GM18505 (cell line): ENCODE measurements at regions not wholly inside any gene's neighbourhood (a gene's known extent, or its start where the extent isn't known, plus 50 kb on each side); places are given as distances from the start of the nearest gene placed in this dataset.
"Not testable (repeated sequence)": the region's sequence is repeated elsewhere in the genome, so short reads cannot be mapped to it uniquely, and the experiment has no call there.

ENCODE experiments used
- ATAC-seq: cut with Tn5 transposase; IDR thresholded peaks from one replicate; pipeline ENCODE4 v1.9.1; 2021; ENCODE audit not compliant: unreplicated experiment
- POLR2A ChIP-seq: IDR thresholded peaks from 4 replicates; pipeline ENCODE4 v1.6.1; 2011; ENCODE audit warnings: borderline replicate concordance; ENCODE audit not compliant: insufficient read depth, insufficient read length; ENCODE audit errors: extremely low read depth

DNA sequence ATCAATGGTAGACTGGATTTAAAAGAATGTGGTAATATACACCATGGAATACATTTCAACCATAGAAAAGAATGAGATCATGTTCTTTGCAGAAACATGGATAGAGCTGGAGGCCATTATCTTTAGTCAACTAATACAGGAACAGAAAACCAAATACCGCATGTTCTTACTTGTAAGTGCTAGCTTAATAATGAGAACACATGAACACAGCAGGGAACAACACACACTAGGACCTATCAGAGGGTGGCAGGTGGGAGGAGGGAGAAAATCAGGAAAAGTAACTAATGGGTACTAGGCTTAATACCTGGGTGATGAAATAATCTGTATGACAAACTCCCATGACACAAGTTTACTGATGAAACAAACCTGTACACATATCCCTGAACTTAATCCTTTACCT, 1435.2 kb downstream of the REEP3 start:
- no peak for TF ChIP-seq POLR2A
- ATAC-seq = no peak

DNA sequence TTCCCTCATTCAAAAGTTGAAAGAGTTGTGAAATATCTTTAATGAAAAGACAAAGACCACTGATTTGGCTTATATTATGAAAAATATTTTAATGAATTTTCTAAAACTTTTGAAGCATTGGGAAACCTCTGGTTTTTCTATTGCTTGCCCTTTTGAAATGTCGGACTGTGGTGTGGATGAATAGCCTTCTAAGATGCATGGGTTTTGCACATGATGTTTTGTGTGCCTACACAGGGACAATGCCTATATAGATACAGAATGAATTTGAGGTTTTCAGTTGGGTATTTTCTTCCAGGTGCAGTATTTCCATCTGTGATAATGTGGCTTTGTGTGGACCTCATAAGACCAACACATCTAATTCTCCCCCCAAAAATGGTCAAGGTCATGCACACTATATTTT, 1437.9 kb downstream of the REEP3 start:
- TF ChIP-seq POLR2A = no peak
- ATAC-seq = no peak

DNA sequence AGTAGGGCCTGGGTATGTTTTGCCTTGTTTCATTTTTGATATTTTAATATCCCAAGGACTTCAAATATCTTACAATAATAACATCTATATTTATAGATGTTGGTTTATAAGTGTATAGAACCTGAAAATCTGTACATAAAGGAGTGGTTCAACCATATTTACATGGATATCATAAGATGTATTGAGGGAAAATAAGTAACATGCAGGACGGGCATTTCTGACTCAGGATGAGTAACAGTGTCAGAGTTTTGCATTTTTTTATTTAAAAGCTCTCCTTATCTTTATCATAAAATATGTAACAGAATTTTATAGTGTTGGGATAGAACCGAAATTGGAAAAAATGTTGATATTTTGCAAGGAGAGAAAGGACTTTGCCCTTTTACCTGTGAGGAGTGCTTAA, 1438.7 kb downstream of the REEP3 start:
- TF ChIP-seq POLR2A = no peak
- no peak for ATAC-seq

- ATAC-seq = no peak
- no peak for TF ChIP-seq POLR2A
These were observed 1452.2 kb downstream of the REEP3 start for GRCh38 chr10:64973391-64973790.

DNA sequence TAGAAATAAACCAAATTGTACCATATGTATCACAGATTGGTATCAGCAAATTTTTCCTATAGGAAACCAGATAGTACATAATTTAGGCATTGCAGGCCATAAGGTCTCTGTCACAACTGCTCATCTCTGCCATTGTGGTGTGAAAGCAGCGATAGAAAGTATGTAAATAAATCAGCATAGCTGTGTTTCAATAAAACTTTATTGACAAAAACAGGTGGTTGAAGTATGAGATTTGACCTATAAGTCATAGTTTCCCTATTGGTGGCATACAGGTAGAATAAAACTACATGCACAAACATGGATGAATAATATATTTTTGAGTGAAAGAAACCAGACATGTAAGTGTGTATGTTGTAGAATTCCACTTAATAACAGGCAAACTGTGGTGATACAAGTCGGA, 1454.9 kb downstream of the REEP3 start:
- ATAC-seq = no peak

GRCh38 chr10:64977915-64978314, 1456.7 kb downstream of the REEP3 start:
- ATAC-seq = no peak
- no peak for TF ChIP-seq POLR2A

More for the DNA sequence above, 1454.9 kb downstream of the REEP3 start:
- TF ChIP-seq POLR2A = no peak

DNA sequence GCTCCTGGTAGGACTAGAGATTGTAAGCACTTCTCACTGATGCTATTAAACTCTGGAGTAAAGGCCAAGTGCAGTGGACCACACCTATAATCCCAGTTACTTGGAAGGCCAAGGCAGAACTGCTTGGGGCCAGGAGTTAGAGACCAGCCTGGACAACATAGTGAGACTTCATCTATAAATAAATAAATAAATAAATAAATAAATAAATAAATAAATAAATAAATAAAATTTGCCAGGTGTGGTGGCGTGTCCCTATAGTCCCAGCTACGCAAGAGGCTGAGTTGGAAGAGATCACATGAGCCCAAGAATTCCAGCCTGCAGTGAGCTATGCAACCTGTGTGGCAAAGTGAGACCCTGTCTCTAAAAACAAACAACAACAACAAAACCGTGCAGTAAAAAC, 1475.7 kb downstream of the REEP3 start:
- ATAC-seq = no peak
- TF ChIP-seq POLR2A = no peak

GRCh38 chr10:65010845-65011244, 1489.6 kb downstream of the REEP3 start:
- no peak for TF ChIP-seq POLR2A
- ATAC-seq = no peak

DNA sequence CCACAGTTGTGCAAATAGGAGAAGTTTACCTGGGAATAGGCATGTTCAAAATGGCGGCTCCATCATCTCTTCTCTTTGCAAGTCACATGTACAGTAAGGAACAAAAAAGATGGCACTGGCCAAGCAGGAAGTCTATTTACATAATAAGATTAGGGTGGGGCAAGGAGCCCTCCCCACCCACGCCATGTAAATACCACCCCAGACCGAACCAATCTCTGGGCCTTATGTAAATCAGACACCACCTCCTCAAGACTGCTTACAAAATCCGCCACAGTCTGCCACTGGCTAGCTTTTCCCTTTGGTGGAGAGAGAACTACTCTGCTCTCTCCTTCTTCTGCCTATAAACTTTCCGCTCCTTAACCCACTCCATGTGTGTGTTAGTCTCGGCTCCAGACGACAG, 1496.3 kb downstream of the REEP3 start:
- TF ChIP-seq POLR2A = no peak
- no peak for ATAC-seq

GRCh38 chr10:65024886-65025285, 1503.7 kb downstream of the REEP3 start:
- TF ChIP-seq POLR2A = no peak
- ATAC-seq = no peak

GRCh38 chr10:65030263-65030662, 1509.1 kb downstream of the REEP3 start:
- TF ChIP-seq POLR2A = no peak
- ATAC-seq = no peak

DNA sequence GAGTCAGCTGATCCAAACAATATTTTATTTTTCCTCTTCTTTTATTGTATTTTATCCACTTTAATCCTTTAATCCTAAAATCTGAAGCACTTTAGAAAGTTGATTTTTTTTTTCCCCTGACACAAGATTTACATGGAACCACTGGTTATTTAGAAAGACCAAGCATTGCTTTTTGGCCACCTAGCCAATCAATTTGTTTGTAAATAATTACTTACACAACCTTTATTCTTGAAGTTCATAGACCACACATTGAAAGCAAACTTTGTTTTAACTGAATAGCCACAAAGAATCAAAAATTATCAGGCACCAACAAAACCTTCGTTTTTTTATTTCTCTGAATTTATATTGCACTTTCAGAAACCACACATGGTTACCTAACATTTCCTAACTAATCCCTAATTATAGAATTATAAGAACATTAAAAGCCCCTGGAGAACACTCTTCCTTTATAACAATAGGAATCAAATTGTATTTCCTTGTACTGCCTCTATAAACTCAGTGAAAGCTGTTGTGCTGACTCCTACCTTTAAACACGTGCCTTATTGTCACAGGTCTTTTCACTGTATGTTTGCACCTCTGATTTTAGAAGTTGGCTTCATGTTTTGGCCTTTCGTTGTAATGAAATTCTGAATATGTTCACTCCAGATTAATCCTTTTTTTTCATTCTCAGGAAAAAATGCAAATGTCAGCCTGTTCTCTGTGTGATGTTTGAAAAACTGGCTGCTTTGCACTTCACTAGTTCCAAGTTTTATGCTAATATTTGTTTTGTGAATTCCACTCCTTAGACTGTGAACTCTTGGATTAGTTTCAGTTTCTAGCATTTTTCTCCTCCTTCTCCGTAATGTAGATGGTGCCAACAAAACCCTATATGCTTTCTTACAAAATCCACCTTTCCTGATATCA, 1511.9 kb downstream of the REEP3 start:
- no peak for ATAC-seq
- no peak for TF ChIP-seq POLR2A

- ATAC-seq = no peak
- TF ChIP-seq POLR2A = no peak
These were observed 1512.8 kb downstream of the REEP3 start for GRCh38 chr10:65033957-65034356.

DNA sequence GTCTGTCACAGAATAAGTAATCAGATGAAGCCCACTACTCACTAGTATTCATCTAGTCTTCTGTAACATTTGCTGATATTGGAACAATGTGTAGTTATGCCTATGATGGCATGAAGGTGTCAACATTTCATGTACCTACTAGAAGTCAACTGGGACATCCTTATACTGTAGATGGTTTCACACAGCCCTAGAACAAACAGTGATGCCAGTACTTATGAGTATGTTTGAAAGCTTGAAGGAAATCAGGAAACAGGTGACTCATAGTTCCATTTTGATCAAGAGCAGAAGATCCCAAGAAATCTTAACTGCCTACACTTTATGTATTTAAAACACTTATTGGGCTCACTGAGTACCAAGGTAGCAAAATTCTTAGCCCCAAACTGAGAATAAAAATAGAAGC, 1519.6 kb downstream of the REEP3 start:
- ATAC-seq = no peak
- TF ChIP-seq POLR2A = no peak

GRCh38 chr10:65041307-65041706, 1520.1 kb downstream of the REEP3 start:
- TF ChIP-seq POLR2A = no peak

GRCh38 chr10:65042496-65042895, 1521.3 kb downstream of the REEP3 start:
- ATAC-seq = no peak
- TF ChIP-seq POLR2A = no peak

More at GRCh38 chr10:65041307-65041706, 1520.1 kb downstream of the REEP3 start:
- ATAC-seq = no peak

DNA sequence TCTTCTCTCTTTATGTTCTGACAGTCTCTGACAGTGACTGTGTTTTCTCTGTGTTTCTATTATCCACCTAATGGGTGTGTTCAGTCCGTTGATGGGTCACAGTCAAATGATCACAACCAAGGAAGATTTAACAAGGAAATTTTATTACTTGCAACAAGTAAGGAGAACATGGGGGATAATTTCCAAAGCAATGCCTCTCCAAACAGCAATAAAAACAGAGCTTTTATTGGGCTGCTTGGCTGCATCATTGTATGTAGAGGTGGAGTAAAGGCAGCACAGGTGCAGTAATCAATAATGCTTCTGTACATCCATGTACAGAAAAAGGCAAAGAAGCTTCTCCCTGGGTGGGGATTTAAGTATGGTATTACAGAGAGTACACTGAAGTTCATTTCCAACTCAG, 1525.6 kb downstream of the REEP3 start:
- no peak for TF ChIP-seq POLR2A
- ATAC-seq = no peak

- ATAC-seq = not testable (repeated sequence)
These were observed 1530.9 kb downstream of the REEP3 start for GRCh38 chr10:65052111-65052510.

- ATAC-seq = not testable (repeated sequence)
These were observed 1532.2 kb downstream of the REEP3 start for GRCh38 chr10:65053397-65053796.

DNA sequence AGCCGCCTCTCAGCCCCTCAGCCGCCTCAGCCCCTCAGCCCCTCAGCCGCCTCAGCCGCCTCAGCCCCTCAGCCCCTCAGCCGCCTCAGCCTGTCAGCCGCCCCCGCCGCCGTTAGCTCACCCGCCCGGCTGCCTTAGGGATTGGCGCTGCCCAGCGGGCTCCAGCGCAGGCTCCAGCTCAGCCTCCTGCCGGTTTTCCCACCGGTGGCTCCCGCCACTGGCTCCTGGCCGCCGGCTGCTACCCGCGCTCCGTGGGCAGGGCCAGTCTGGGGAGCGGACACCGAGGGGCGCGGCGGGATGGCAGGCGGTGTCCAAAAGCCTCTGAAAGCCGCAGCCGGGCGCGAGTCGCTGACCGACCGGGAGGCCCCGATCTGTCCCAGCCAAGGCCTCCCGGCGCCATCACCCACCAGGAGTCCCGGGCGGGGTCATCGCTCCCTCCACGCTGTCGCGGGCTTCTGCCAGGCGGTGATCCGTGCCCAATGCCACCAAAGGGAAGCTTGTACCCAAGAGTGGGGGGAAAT, 1532.7 kb downstream of the REEP3 start:
- not testable (repeated sequence) for ATAC-seq

DNA sequence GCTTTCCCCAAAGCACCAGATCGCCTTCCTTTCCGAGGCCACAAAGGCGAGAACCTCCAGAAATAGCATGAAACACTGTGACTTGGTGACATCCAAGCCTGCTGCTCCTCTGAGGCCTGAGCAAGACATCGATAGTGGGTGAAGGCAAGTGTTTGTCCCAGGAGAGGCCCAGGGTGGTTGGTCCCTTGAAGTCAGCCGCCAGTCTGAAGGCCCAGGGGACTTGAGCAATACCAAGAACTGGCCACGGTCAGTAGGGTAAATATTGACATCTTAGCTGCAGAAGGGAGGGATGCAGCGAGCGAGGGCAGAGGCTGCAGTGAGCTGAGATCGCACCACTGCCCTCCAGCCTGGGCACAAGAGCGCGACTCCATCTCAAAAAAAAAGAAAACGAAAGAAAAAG, 1533.5 kb downstream of the REEP3 start:
- ATAC-seq = not testable (repeated sequence)
